SU-DHL-6 (cell line): ENCODE measurements at regions not wholly inside any gene's neighbourhood (a gene's known extent, or its start where the extent isn't known, plus 50 kb on each side); places are given as distances from the start of the nearest gene placed in this dataset.
"Not testable (repeated sequence)": the region's sequence is repeated elsewhere in the genome, so short reads cannot be mapped to it uniquely, and the experiment has no call there.

Experiments
- H2AFZ ChIP-seq: fragments of 200-600 bp; sonication (generic); 2 replicates; pipeline ENCODE4 v1.6.1; 2014; ENCODE audit warnings: low read depth, mild to moderate bottlenecking, moderate library complexity, mixed read lengths, antibody characterized with exemption, low read length; ENCODE audit not compliant: severe bottlenecking
- H3F3A ChIP-seq: fragments of 200-600 bp; shearing (Covaris generic); 2 replicates; pipeline ENCODE4 v1.6.0; 2016; ENCODE audit warnings: antibody characterized with exemption, mild to moderate bottlenecking; ENCODE audit not compliant: insufficient read depth
- H3K27ac ChIP-seq: fragments of 200-600 bp; sonication (generic); 2 replicates; pipeline ENCODE4 v1.5.1; 2016; ENCODE audit warnings: low read depth, mild to moderate bottlenecking, low read length, moderate library complexity, mixed read lengths
- H3K27me3 ChIP-seq: fragments of 200-600 bp; sonication (generic), shearing (Covaris generic); 2 replicates; pipeline ENCODE4 v1.6.0; 2014; ENCODE audit warnings: mild to moderate bottlenecking, low read length
- H3K36me3 ChIP-seq: fragments of 200-600 bp; sonication (generic); 2 replicates; pipeline ENCODE4 v1.6.1; 2014; ENCODE audit warnings: mild to moderate bottlenecking, low read length, mixed read lengths
- H3K4me2 ChIP-seq: fragments of 300-600, 200-600 bp; shearing (Covaris generic), sonication (generic); 2 replicates; pipeline ENCODE4 v1.6.0; 2014; ENCODE audit warnings: low read length, low read depth, mild to moderate bottlenecking; ENCODE audit not compliant: poor library complexity, severe bottlenecking
- H3K4me3 ChIP-seq: fragments of 200-600 bp; sonication (generic); 2 replicates; pipeline ENCODE4 v1.5.1; 2014; ENCODE audit warnings: antibody characterized with exemption, low read length, mild to moderate bottlenecking, mixed read lengths; ENCODE audit not compliant: insufficient read depth, poor library complexity, severe bottlenecking
- H3K79me2 ChIP-seq: fragments of 200-600 bp; sonication (generic); 2 replicates; pipeline ENCODE4 v1.6.1; 2014; ENCODE audit warnings: mild to moderate bottlenecking, low read length, moderate library complexity; ENCODE audit not compliant: insufficient read depth
- H3K9ac ChIP-seq: fragments of 200-600 bp; sonication (generic); 2 replicates; pipeline ENCODE4 v1.7.0; 2014; ENCODE audit warnings: mild to moderate bottlenecking, low read length
- H3K9me2 ChIP-seq: fragments of 200-600 bp; sonication (generic); replicated peaks from 2 replicates; pipeline ENCODE4 v1.6.1; 2014; ENCODE audit warnings: low read length; ENCODE audit not compliant: insufficient read depth
- H3K9me3 ChIP-seq: fragments of 200-600 bp; sonication (generic); 2 replicates; pipeline ENCODE4 v1.6.1; 2014; ENCODE audit warnings: low read length, mixed read lengths; ENCODE audit not compliant: insufficient read depth
- H4K20me1 ChIP-seq: fragments of 200-600 bp; sonication (generic); 2 replicates; pipeline ENCODE4 v1.6.1; 2014; ENCODE audit warnings: low read depth, mild to moderate bottlenecking, antibody characterized with exemption, low read length, moderate library complexity, mixed read lengths
- EZH2phosphoT487 ChIP-seq: fragments of 200-600 bp; sonication (generic), shearing (Covaris generic); conservative IDR thresholded peaks from 2 replicates; pipeline ENCODE4 v1.6.1; 2018; ENCODE audit warnings: mild to moderate bottlenecking, antibody characterized with exemption, low read length, moderate library complexity, mixed read lengths
- TF ChIP-seq, protein P1 (sequence below): fragments of 200-600 bp; sonication (generic); IDR thresholded peaks from one replicate; pipeline ENCODE4 v1.5.1; 2017; ENCODE audit warnings: antibody characterized with exemption, mild to moderate bottlenecking, low read length, moderate library complexity; ENCODE audit not compliant: insufficient read depth, poor library complexity, severe bottlenecking

DNA sequence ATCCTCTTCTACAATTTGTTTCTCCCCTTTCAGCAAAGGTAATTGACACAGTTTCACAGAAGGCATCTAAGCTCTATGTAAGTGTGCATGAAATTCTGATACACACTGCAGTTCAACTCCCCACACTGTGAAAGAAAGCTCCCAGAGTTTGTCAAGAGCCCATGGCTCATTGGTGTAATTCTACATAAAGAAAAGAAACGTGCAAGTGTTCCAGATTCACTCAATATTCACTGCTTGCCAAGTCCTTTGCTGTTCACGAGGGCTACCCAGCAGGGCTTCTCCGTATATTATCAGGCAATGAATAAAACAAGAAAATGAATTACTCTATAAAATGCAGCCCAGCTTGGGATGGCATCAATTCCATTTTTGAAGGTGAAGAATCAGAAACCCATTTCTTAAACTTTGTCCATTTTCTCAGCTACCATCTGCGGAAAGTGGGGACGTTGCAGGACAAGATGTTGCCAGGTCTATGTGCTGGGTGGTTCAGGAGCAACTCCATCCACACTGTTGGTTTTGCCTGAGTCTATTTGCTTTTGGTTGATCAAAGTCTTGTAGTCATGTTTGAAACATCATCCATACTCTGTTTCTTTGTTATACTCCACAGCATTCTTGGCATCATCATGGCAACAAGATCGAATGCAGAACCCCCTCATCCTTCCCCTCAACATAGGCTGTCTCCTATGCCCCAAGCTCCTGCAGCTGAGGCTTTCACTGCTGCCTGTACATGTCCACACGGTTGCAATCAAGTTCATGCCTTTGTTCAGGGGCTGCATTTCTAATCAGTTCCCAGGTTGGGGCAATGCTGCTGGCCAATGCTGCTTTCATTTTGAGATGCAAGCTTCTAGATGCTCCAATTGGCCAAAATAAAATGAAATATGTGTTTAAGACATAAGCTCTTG is 301.8 kb downstream of the MED10 start:
- no peak overlapping the region for H3K4me2 ChIP-seq
- no peak for TF ChIP-seq EZH2phosphoT487
- TF ChIP-seq, protein P1, sequence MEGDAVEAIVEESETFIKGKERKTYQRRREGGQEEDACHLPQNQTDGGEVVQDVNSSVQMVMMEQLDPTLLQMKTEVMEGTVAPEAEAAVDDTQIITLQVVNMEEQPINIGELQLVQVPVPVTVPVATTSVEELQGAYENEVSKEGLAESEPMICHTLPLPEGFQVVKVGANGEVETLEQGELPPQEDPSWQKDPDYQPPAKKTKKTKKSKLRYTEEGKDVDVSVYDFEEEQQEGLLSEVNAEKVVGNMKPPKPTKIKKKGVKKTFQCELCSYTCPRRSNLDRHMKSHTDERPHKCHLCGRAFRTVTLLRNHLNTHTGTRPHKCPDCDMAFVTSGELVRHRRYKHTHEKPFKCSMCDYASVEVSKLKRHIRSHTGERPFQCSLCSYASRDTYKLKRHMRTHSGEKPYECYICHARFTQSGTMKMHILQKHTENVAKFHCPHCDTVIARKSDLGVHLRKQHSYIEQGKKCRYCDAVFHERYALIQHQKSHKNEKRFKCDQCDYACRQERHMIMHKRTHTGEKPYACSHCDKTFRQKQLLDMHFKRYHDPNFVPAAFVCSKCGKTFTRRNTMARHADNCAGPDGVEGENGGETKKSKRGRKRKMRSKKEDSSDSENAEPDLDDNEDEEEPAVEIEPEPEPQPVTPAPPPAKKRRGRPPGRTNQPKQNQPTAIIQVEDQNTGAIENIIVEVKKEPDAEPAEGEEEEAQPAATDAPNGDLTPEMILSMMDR = no peak
- no peaks in the 10 kb centered on the region for H3K36me3 ChIP-seq
- no peaks in the 10 kb centered on the region for H4K20me1 ChIP-seq
- H3K4me3 ChIP-seq = no peak overlapping the region
- H3K9me3 ChIP-seq = no peaks in the 10 kb centered on the region
- H2AFZ ChIP-seq = no peak overlapping the region
- H3K79me2 ChIP-seq = no peaks in the 10 kb centered on the region
- no peaks in the 10 kb centered on the region for H3K27me3 ChIP-seq
- no peak overlapping the region for H3K27ac ChIP-seq
- no peaks in the 10 kb centered on the region for H3F3A ChIP-seq
- H3K9ac ChIP-seq = no peak overlapping the region
- H3K9me2 ChIP-seq = no peaks in the 10 kb centered on the region

- not testable (repeated sequence) for H3K9me2 ChIP-seq, H3K4me2 ChIP-seq, H4K20me1 ChIP-seq, H3F3A ChIP-seq, H3K4me3 ChIP-seq, H3K9ac ChIP-seq, H3K27ac ChIP-seq, H3K36me3 ChIP-seq, H2AFZ ChIP-seq, H3K9me3 ChIP-seq, H3K27me3 ChIP-seq, H3K79me2 ChIP-seq
Measured at GRCh38 chr5:6072488-6072887, 305.9 kb downstream of the MED10 start.

GRCh38 chr5:6069496-6070185 is 308.7 kb downstream of the MED10 start:
- H3K4me2 ChIP-seq = no peak overlapping the region
- no peak overlapping the region for H2AFZ ChIP-seq
- no peak overlapping the region for H3K9ac ChIP-seq
- H3K4me3 ChIP-seq = no peak overlapping the region
- no peaks in the 10 kb centered on the region; the same call in 1 of the 2 replicates for H3K9me2 ChIP-seq
- H3K79me2 ChIP-seq = no peaks in the 10 kb centered on the region
- no peaks in the 10 kb centered on the region for H3F3A ChIP-seq
- no peak for TF ChIP-seq EZH2phosphoT487
- TF ChIP-seq, protein P1 = no peak
- H4K20me1 ChIP-seq = no peaks in the 10 kb centered on the region
- H3K27me3 ChIP-seq = peaks cover 5% of the 10 kb centered on the region; the same call in 1 of the 2 replicates
- no peaks in the 10 kb centered on the region for H3K9me3 ChIP-seq
- no peak overlapping the region for H3K27ac ChIP-seq
- no peaks in the 10 kb centered on the region for H3K36me3 ChIP-seq

DNA sequence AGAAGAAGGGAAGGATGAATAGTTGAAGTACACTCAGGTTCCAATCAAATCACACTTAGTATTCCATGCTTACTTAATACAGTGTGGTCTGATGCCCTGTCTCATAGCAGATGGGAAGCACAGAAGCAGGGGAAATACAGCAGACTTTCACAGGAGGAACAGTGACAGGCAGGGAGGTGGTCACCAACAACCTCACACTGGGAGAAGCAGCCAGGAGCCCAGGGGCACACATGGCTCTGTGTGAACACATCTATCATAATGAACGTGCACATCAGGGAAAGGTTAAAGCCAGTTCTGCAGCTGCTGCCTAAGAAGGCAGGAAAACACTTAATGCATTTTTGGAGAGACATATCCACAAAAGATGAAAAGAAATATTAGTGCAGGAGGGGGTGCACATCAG is 312.3 kb downstream of the MED10 start:
- H3K27ac ChIP-seq = no peak overlapping the region
- no peaks in the 10 kb centered on the region for H3F3A ChIP-seq
- H3K36me3 ChIP-seq = no peaks in the 10 kb centered on the region
- no peaks in the 10 kb centered on the region for H3K79me2 ChIP-seq
- TF ChIP-seq EZH2phosphoT487 = no peak
- TF ChIP-seq, protein P1 = no peak
- H3K9me2 ChIP-seq = no peaks in the 10 kb centered on the region; the same call in 1 of the 2 replicates
- no peak overlapping the region for H3K9ac ChIP-seq
- H2AFZ ChIP-seq = no peak overlapping the region
- H3K4me2 ChIP-seq = no peak overlapping the region
- no peaks in the 10 kb centered on the region for H3K9me3 ChIP-seq
- H3K4me3 ChIP-seq = no peak overlapping the region
- peaks cover 5% of the 10 kb centered on the region; the same call in 1 of the 2 replicates for H3K27me3 ChIP-seq
- H4K20me1 ChIP-seq = no peaks in the 10 kb centered on the region
